GM23248 (cell line): ENCODE measurements at regions not wholly inside any gene's neighbourhood (a gene's known extent, or its start where the extent isn't known, plus 50 kb on each side); places are given as distances from the start of the nearest gene placed in this dataset.
"Not testable (repeated sequence)": the region's sequence is repeated elsewhere in the genome, so short reads cannot be mapped to it uniquely, and the experiment has no call there.

Experiments used
- DNase-seq: peaks from one replicate; pipeline ENCODE4 v3.0.0-alpha.2; 2015
- H2AFZ ChIP-seq: fragments of 200-600 bp; sonication (generic); 2 replicates; pipeline ENCODE4 v1.6.1; 2016; ENCODE audit warnings: antibody characterized with exemption
- H3F3A ChIP-seq: fragments of 200-600 bp; sonication (generic); 2 replicates; pipeline ENCODE4 v1.6.1; 2016; ENCODE audit warnings: mild to moderate bottlenecking, antibody characterized with exemption, mixed run types; ENCODE audit not compliant: insufficient read depth
- H3K27ac ChIP-seq: fragments of 200-600 bp; sonication (generic); 2 replicates; pipeline ENCODE4 v1.5.1; 2016; ENCODE audit warnings: mild to moderate bottlenecking
- H3K27me3 ChIP-seq: fragments of 200-600 bp; sonication (generic); replicated peaks from 2 replicates; pipeline ENCODE4 v1.6.1; 2016; ENCODE audit warnings: mild to moderate bottlenecking; ENCODE audit not compliant: insufficient read depth
- H3K36me3 ChIP-seq: fragments of 200-600 bp; sonication (generic); 2 replicates; pipeline ENCODE4 v1.6.1; 2016; ENCODE audit warnings: low read depth, mild to moderate bottlenecking
- H3K4me1 ChIP-seq: fragments of 200-600 bp; sonication (generic); 2 replicates; pipeline ENCODE4 v1.6.1; 2016; ENCODE audit warnings: mild to moderate bottlenecking; ENCODE audit not compliant: insufficient read depth
- H3K4me2 ChIP-seq: fragments of 200-600 bp; sonication (generic); one replicate; pipeline ENCODE4 v1.6.1; 2016; ENCODE audit warnings: mild to moderate bottlenecking; ENCODE audit not compliant: unreplicated experiment
- H3K4me3 ChIP-seq: fragments of 200-600 bp; sonication (generic); 2 replicates; pipeline ENCODE4 v1.5.1; 2016; ENCODE audit warnings: mild to moderate bottlenecking
- H3K79me2 ChIP-seq: fragments of 200-600 bp; sonication (generic); 2 replicates; pipeline ENCODE4 v1.6.1; 2016; ENCODE audit warnings: mild to moderate bottlenecking; ENCODE audit not compliant: insufficient read depth
- H3K9ac ChIP-seq: fragments of 200-600 bp; sonication (generic); 2 replicates; pipeline ENCODE4 v1.6.1; 2016; ENCODE audit warnings: mild to moderate bottlenecking
- H3K9me2 ChIP-seq: fragments of 200-600 bp; sonication (generic); 2 replicates; pipeline ENCODE4 v1.6.1; 2016; ENCODE audit warnings: mixed run types, mild to moderate bottlenecking, moderate library complexity; ENCODE audit not compliant: insufficient read depth
- H3K9me3 ChIP-seq: fragments of 200-600 bp; sonication (generic); one replicate; pipeline ENCODE4 v1.6.1; 2017; ENCODE audit warnings: low read depth
- H4K20me1 ChIP-seq: fragments of 200-600 bp; sonication (generic); 2 replicates; pipeline ENCODE4 v1.6.0; 2016; ENCODE audit not compliant: insufficient read depth
- EZH2 ChIP-seq: fragments of 200-600 bp; sonication (generic); IDR thresholded peaks from 2 replicates; pipeline ENCODE4 v1.6.1; 2018; ENCODE audit warnings: antibody characterized with exemption, mild to moderate bottlenecking; ENCODE audit not compliant: insufficient read depth, poor library complexity, severe bottlenecking
- EZH2phosphoT487 ChIP-seq: fragments of 200-600 bp; sonication (generic); IDR thresholded peaks from 2 replicates; pipeline ENCODE4 v1.6.1; 2018; ENCODE audit warnings: antibody characterized with exemption, moderate library complexity, mild to moderate bottlenecking, low read depth; ENCODE audit not compliant: insufficient read depth
- WGBS, 2 experiments: methylation state at CpG; one replicate each; pipeline ENCODE4 v1.1.6; 2015 to 2017; ENCODE audit warnings: low lambda C conversion rate in 2 of 2, low coverage in 1 of 2; ENCODE audit errors: missing lambda C conversion rate in 2 of 2; 5-methylcytosine and 5-hydroxymethylcytosine counted together
- in situ Hi-C: fragments of 300-500 bp; cut with MboI; formaldehyde crosslinking; loops from 2 replicates; pipeline ENCODE4 v1.15.0; 2020

DNA sequence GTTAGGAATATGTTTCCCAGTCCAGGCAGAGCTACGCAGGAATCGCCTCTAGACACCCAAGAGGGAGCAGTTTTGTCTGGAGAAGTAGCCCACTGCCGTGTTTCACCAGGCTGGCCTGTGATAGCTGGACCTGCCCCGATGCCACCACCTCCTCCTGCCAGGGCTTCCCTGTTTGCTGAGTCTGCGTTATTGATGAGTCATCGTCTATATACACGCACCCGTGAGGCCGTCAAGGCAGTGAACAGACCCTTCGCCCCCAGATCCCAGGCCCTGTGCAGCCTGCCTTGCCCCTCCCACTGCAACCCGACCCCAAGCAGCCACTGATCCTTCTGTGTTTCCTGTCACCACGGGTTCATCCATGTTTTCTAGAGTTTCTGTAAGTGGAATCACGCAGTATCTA lies 141.9 kb downstream of the IGLL1 start:
- H2AFZ ChIP-seq: no peak overlapping the region
- H3K9me3 ChIP-seq: no peaks in the 10 kb centered on the region
- in situ Hi-C loops: no loop called here
- no peaks in the 10 kb centered on the region for H3K79me2 ChIP-seq
- no peak for TF ChIP-seq EZH2
- no peak for TF ChIP-seq EZH2phosphoT487
- H3K27ac ChIP-seq: no peak overlapping the region
- no peaks in the 10 kb centered on the region for H3K9me2 ChIP-seq
- H3F3A ChIP-seq: no peaks in the 10 kb centered on the region
- H3K27me3 ChIP-seq: no peaks in the 10 kb centered on the region
- H3K4me3 ChIP-seq: no peak overlapping the region
- no peak overlapping the region for H3K9ac ChIP-seq
- DNase-seq: no peak
- 52 to 56% methylated on average over 13 of the region's 13 CpGs for WGBS, 2 experiments
- no peaks in the 10 kb centered on the region for H3K4me1 ChIP-seq
- H4K20me1 ChIP-seq: no peaks in the 10 kb centered on the region
- H3K36me3 ChIP-seq: no peaks in the 10 kb centered on the region
- no peak overlapping the region for H3K4me2 ChIP-seq

GRCh38 chr22:23437779-23438178 lies 142.3 kb downstream of the IGLL1 start:
- TF ChIP-seq EZH2phosphoT487 (no peak), EZH2 (no peak)
- Histone ChIP-seq H3K9ac (no peak overlapping the region), H3K9me2 (no peaks in the 10 kb centered on the region), H4K20me1 (no peaks in the 10 kb centered on the region), H3F3A (no peaks in the 10 kb centered on the region), H3K4me1 (no peaks in the 10 kb centered on the region), H3K36me3 (no peaks in the 10 kb centered on the region), H2AFZ (no peak overlapping the region), H3K9me3 (no peaks in the 10 kb centered on the region), H3K27ac (no peak overlapping the region), H3K4me2 (no peak overlapping the region), H3K27me3 (no peaks in the 10 kb centered on the region), H3K4me3 (no peak overlapping the region), H3K79me2 (no peaks in the 10 kb centered on the region)
- 65 to 70% methylated on average over 15 to 16 of the region's 16 CpGs for WGBS, 2 experiments
- DNase-seq: no peak
- in situ Hi-C loops: no loop called here

DNA sequence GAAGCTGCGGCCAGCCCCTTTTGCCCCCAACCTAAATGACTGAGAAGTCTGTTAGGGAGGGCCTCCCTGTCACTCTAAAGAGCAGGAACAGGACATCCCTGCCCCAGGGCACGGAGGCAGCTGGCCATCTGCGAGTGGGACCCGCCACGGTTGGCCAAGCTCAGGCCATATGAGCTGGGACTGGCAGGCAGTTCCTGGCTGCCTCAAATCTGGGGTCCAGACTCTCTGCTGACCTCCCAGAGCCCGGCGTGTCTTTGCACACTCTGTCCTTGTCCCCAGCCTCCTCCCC lies 143.0 kb downstream of the IGLL1 start:
- H3K4me2 ChIP-seq, H3K4me3 ChIP-seq, H3K27ac ChIP-seq, H3K79me2 ChIP-seq, H4K20me1 ChIP-seq, H3K9me3 ChIP-seq, H3K27me3 ChIP-seq, H3K36me3 ChIP-seq, H3F3A ChIP-seq, H3K4me1 ChIP-seq, DNase-seq, H3K9ac ChIP-seq, H3K9me2 ChIP-seq, in situ Hi-C loops, H2AFZ ChIP-seq: not testable (repeated sequence)
- 70 to 72% methylated on average over 7 of the region's 7 CpGs for WGBS, 2 experiments

DNA sequence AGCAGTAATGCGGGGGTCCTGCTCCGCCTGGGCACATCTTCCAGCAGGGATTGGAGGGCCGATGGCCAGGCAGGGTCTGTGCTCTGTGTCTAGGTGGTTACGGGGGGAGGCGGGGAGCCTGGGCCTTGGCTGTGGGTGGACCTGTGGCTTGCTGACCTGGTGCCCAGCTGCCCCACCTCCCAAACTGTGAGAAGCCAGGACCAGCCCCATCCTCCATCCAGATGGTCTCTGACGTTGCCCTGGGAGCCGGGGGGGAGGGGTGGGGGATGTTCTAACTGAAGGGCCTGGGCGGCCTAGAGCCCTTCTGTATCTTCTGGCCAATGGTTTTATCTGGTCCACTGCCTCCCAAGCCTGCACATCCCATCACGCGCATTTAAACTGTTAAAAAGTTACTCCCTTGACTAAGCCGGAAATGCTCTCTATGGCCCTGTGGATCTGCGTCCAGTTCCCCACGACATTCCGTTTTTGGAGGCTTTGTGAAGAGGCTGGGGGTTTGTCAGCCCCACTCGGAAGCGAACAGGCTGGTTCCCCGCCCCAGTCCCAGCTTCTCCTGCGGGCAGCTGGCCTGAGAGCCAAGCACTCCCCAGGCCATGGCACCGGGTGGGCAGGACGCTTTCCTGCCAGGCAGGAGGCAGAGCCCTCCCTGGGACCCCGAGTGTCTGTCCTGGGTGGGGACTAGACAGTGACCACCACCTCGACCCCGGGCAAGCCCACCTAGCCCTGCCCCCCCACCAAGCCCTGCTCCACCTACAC lies 143.6 kb downstream of the IGLL1 start:
- H3K79me2 ChIP-seq, H3F3A ChIP-seq, H3K9ac ChIP-seq, H3K27me3 ChIP-seq, H3K27ac ChIP-seq, H4K20me1 ChIP-seq, DNase-seq, H2AFZ ChIP-seq, H3K4me2 ChIP-seq, H3K36me3 ChIP-seq, in situ Hi-C loops, H3K4me1 ChIP-seq, H3K9me2 ChIP-seq, H3K9me3 ChIP-seq, H3K4me3 ChIP-seq: not testable (repeated sequence)
- whole genome bisulfite sequencing, 2 experiments: 56 to 62% methylated on average over 18 to 23 of the region's 23 CpGs

DNA sequence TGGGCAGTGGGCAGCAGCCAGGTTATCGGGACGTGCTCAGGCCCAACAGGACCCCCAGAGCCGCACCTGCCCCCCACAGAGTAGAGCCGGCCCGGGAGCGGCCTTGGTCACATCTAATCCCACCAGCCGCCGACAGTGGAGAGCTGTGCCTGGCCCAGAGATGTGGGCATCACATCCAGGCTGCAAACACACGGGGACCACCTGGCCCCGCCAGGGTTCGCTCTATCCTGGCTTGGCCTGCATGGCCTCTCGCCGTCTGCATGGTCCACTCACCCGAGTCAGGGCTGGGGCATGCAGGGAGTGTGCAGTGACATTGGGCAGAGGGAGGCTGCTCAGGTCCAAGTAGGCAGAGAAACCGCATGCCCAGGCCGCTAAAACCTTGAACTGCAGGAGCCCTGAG lies 144.9 kb downstream of the IGLL1 start:
- H3K36me3 ChIP-seq, H3K9ac ChIP-seq, H3F3A ChIP-seq, DNase-seq, H2AFZ ChIP-seq, H3K79me2 ChIP-seq, in situ Hi-C loops, H3K27me3 ChIP-seq, H3K4me3 ChIP-seq, H3K9me2 ChIP-seq, H3K4me2 ChIP-seq, H4K20me1 ChIP-seq, H3K27ac ChIP-seq, H3K4me1 ChIP-seq, H3K9me3 ChIP-seq: not testable (repeated sequence)
- WGBS, 2 experiments: 80 to 86% methylated on average over 14 to 15 of the region's 16 CpGs

GRCh38 chr22:23434198-23434830 lies 145.8 kb downstream of the IGLL1 start:
- H3K9ac ChIP-seq, H3K79me2 ChIP-seq, H3K4me3 ChIP-seq, H3K27ac ChIP-seq, H2AFZ ChIP-seq, H3K4me2 ChIP-seq, in situ Hi-C loops, DNase-seq, H3K27me3 ChIP-seq, H3F3A ChIP-seq, H3K9me2 ChIP-seq, H3K9me3 ChIP-seq, H3K36me3 ChIP-seq, H4K20me1 ChIP-seq, H3K4me1 ChIP-seq: not testable (repeated sequence)
- WGBS, 2 experiments: 90 to 91% methylated on average over 24 to 25 of the region's 29 CpGs

DNA sequence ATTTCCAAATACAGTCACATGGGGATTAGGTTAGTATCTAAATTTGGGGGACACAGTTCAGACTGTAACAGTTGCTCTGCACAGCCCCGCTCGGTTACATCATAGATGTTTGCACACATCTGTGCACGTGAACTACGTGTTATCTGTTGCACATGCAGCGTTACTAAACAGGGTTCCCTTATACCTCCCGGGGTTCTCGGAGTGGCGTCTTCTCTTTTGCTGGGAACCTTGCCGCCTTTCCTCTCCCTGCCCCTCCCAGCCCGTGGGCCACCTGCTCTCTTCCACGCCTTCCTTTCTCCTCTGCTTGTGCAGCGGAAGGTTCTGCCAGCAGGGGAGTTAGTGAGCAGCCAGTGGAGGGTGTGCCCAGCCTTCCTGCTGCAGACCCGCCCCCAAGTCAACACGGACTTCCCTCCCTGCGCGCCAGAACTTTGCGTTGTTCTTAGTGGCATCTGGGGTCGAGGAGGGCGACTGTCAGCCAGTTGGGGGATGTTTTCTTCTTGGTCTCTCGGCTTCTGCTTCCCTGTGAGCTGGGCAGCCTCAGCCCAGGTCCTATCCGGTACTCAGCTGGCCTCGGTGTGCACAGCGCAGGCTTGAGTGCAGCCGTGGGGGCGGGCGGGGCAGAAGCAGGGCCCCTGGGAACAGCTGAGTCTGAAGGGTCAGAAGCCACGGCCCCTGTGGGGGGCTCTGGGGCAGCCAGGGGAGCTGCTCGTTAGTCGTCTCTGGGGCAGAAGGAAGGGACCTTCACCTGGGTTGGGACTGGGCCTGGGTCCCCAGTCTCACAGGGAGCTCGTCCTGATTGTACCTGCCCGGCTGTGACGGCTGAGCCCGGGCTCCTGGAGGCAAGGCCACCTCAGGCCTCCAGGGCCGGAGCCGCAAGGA lies 146.7 kb downstream of the IGLL1 start:
- H3K9me3 ChIP-seq, H3K4me1 ChIP-seq, H3K27ac ChIP-seq, H3K36me3 ChIP-seq, H3K9me2 ChIP-seq, H3K9ac ChIP-seq, H2AFZ ChIP-seq, H3K27me3 ChIP-seq, H3F3A ChIP-seq, H3K79me2 ChIP-seq, H4K20me1 ChIP-seq, in situ Hi-C loops, H3K4me3 ChIP-seq: not testable (repeated sequence)
- H3K4me2 ChIP-seq: peak overlapping the region; percentile 48
- DNase-seq: peak; percentile 10
- WGBS, 2 experiments: 13 to 23% methylated on average over 14 to 34 of the region's 35 CpGs
